Progenitor cell of endocrine pancreas (in vitro differentiated cells): ENCODE measurements at regions not wholly inside any gene's neighbourhood (a gene's known extent, or its start where the extent isn't known, plus 50 kb on each side); places are given as distances from the start of the nearest gene placed in this dataset.
A peak's percentile ranks its signal among the peaks of the same experiment; 100 is the strongest.
"Not testable (repeated sequence)": the region's sequence is repeated elsewhere in the genome, so short reads cannot be mapped to it uniquely, and the experiment has no call there.

Experiments
- DNase-seq: peaks from one replicate; pipeline ENCODE4 v3.0.0; 2021; ENCODE audit warnings: low spot score; ENCODE audit not compliant: unreplicated experiment
- H3K27ac Mint-ChIP-seq: 2 replicates; pipeline ENCODE4 v1.8.0; 2021; ENCODE audit warnings: mild to moderate bottlenecking, moderate library complexity, mixed read lengths
- H3K27me3 Mint-ChIP-seq: 2 replicates; pipeline ENCODE4 v1.8.0; 2021; ENCODE audit warnings: mixed read lengths
- H3K36me3 Mint-ChIP-seq: 2 replicates; pipeline ENCODE4 v1.8.0; 2022; ENCODE audit warnings: mixed read lengths; ENCODE audit not compliant: insufficient read depth
- H3K4me1 Mint-ChIP-seq: 2 replicates; pipeline ENCODE4 v1.8.0; 2021; ENCODE audit warnings: low read depth, mixed read lengths
- H3K4me3 Mint-ChIP-seq: 2 replicates; pipeline ENCODE4 v1.8.0; 2021; ENCODE audit warnings: low read depth, mild to moderate bottlenecking, moderate library complexity, mixed read lengths
- H3K9me3 Mint-ChIP-seq: 2 replicates; pipeline ENCODE4 v1.8.0; 2021; ENCODE audit warnings: low read depth, mixed read lengths
- TF ChIP-seq, protein P1 (sequence below): fragments of 200-600 bp; sonication (generic); IDR thresholded peaks from one replicate; pipeline ENCODE4 v1.5.0; 2021; ENCODE audit warnings: antibody characterized with exemption, mild to moderate bottlenecking; ENCODE audit not compliant: unreplicated experiment

- no peaks in the 10 kb centered on the region for H3K36me3 Mint-ChIP-seq
- no peak overlapping the region for H3K4me3 Mint-ChIP-seq
- H3K27ac Mint-ChIP-seq, result no peak overlapping the region
- TF ChIP-seq, protein P1, sequence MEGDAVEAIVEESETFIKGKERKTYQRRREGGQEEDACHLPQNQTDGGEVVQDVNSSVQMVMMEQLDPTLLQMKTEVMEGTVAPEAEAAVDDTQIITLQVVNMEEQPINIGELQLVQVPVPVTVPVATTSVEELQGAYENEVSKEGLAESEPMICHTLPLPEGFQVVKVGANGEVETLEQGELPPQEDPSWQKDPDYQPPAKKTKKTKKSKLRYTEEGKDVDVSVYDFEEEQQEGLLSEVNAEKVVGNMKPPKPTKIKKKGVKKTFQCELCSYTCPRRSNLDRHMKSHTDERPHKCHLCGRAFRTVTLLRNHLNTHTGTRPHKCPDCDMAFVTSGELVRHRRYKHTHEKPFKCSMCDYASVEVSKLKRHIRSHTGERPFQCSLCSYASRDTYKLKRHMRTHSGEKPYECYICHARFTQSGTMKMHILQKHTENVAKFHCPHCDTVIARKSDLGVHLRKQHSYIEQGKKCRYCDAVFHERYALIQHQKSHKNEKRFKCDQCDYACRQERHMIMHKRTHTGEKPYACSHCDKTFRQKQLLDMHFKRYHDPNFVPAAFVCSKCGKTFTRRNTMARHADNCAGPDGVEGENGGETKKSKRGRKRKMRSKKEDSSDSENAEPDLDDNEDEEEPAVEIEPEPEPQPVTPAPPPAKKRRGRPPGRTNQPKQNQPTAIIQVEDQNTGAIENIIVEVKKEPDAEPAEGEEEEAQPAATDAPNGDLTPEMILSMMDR, result no peak
- H3K9me3 Mint-ChIP-seq, result no peaks in the 10 kb centered on the region
- no peaks in the 10 kb centered on the region for H3K27me3 Mint-ChIP-seq
- no peak for DNase-seq
- no peaks in the 10 kb centered on the region for H3K4me1 Mint-ChIP-seq
These were observed 348.5 kb upstream of the MDGA2 start for GRCh38 chr14:48023881-48024280.

GRCh38 chr14:48011484-48011883 is 336.1 kb upstream of the MDGA2 start:
- not testable (repeated sequence) for H3K27ac Mint-ChIP-seq, H3K4me1 Mint-ChIP-seq, H3K27me3 Mint-ChIP-seq, H3K36me3 Mint-ChIP-seq, H3K9me3 Mint-ChIP-seq, H3K4me3 Mint-ChIP-seq, DNase-seq

DNA sequence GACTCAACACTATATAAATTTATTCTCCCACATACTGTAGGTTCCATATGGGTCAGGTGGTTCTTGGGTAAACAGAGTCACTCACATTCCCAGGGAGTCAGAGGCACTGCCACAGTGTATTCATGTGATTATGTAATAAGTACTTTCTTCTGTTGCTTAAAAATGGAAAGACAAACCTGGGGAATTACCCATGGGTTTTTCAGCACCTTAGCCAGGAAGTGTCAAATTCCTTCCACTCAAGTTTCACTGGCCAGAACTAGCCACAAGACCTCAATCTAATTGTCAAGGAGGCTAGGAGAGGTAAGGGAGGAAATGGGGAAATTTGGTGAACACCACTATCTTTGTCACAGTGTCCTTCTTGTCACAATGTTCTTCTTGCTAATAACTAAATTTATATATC is 333.2 kb upstream of the MDGA2 start:
- no peaks in the 10 kb centered on the region for H3K27me3 Mint-ChIP-seq
- H3K27ac Mint-ChIP-seq, result no peak overlapping the region
- H3K36me3 Mint-ChIP-seq, result no peaks in the 10 kb centered on the region
- peaks cover 1% of the 10 kb centered on the region for H3K4me1 Mint-ChIP-seq
- H3K4me3 Mint-ChIP-seq, result no peak overlapping the region
- H3K9me3 Mint-ChIP-seq, result no peaks in the 10 kb centered on the region
- no peak for DNase-seq
- TF ChIP-seq, protein P1, result no peak

DNA sequence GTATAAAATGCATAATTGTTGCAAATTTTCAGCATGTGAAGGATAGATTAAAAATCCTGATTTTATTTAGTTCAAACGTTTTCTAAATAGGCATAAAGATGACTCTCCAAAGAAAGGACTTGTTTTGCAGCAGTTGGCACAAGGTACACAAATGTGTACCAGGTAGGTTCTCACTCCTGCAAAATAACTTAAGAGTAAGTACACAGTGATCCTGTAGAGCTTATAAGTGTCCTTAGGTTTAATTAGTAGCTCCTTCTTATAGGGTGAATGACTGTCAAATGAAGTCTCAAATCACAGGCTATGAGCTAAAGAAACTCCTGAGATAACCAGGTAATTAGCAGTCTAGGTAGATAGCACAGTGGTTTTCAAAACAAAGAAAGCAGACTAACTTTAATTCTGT is 330.6 kb upstream of the MDGA2 start:
- Mint-ChIP-seq H3K36me3 (no peaks in the 10 kb centered on the region), H3K27ac (no peak overlapping the region), H3K27me3 (no peaks in the 10 kb centered on the region), H3K4me1 (peaks cover 1% of the 10 kb centered on the region), H3K4me3 (no peak overlapping the region), H3K9me3 (no peaks in the 10 kb centered on the region)
- DNase-seq, result no peak
- TF ChIP-seq, protein P1, result no peak

DNA sequence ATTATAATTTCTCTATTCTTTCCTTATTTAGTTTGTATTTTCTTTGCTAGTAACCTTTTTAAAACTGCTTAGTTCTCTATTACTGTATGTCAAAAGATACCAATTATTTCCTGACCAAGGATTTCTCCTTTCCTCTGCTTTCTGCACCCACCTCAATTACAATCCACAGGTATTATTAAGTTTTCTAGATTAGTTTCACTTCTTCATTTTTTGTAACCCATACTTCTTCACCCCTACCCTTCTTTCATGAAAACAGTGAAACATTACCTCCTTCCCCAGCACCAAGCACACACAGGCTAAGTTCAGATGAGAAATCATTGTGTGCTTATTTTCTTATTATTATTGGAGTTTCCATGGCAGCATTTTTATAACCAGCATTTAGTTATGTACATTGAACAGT is 318.5 kb upstream of the MDGA2 start:
- Mint-ChIP-seq H3K27me3 (no peaks in the 10 kb centered on the region), H3K4me3 (no peak overlapping the region), H3K9me3 (no peaks in the 10 kb centered on the region), H3K27ac (peak overlapping the region; percentile 0), H3K36me3 (no peaks in the 10 kb centered on the region), H3K4me1 (no peaks in the 10 kb centered on the region)
- TF ChIP-seq, protein P1, result no peak
- no peak for DNase-seq

- Mint-ChIP-seq H3K36me3 (no peaks in the 10 kb centered on the region), H3K27ac (no peak overlapping the region), H3K4me1 (no peaks in the 10 kb centered on the region), H3K4me3 (no peak overlapping the region), H3K27me3 (no peaks in the 10 kb centered on the region), H3K9me3 (no peaks in the 10 kb centered on the region)
- no peak for DNase-seq
- TF ChIP-seq, protein P1, result no peak
These were observed 312.8 kb upstream of the MDGA2 start for GRCh38 chr14:47988175-47988574.
